ENCODE measurements at regions not wholly inside any gene's neighbourhood (a gene's known extent, or its start where the extent isn't known, plus 50 kb on each side); places are given as distances from the start of the nearest gene placed in this dataset.
"Not testable (repeated sequence)": the region's sequence is repeated elsewhere in the genome, so short reads cannot be mapped to it uniquely, and the experiment has no call there.

- TF ChIP-seq CTCF (conservative IDR thresholded peaks at IDR 0.05; ENCODE audit: low read length); EZH2phosphoT487 (IDR thresholded peaks at IDR 0.05; ENCODE audit: borderline replicate concordance): not testable (repeated sequence)
Observed at GRCh38 chr15:66974131-66974530, 91.3 kb upstream of the SMAD3 start.
